Activated B cell treated with CpG ODN at 0.5 μM for 24 hours (primary cell): ENCODE measurements at regions not wholly inside any gene's neighbourhood (a gene's known extent, or its start where the extent isn't known, plus 50 kb on each side); places are given as distances from the start of the nearest gene placed in this dataset.

ENCODE experiments used
- ATAC-seq: fragments of 200-7000 bp; cut with Tn5 transposase; one replicate; pipeline ENCODE4 v1.10.0; 2021; ENCODE audit warnings: low read depth, mild to moderate bottlenecking, moderate library complexity
- CTCF ChIA-PET: fragments of 350-600 bp; sonication (Branson Sonifier 250); formaldehyde crosslinking; loops from one replicate; lab custom pipeline; 2021; ENCODE audit warnings: antibody characterized with exemption; lab: Charles Lee
- POLR2A ChIA-PET: fragments of 350-600 bp; sonication (Branson Sonifier 250); formaldehyde crosslinking; loops from one replicate; lab custom pipeline; 2021; ENCODE audit warnings: antibody characterized with exemption; lab: Charles Lee
- DNase-seq: peaks from one replicate; pipeline ENCODE4 v3.0.0; 2022
- H3K27ac Mint-ChIP-seq: one replicate; pipeline ENCODE4 v1.8.0; 2020; ENCODE audit warnings: mixed read lengths
- H3K27me3 Mint-ChIP-seq: one replicate; pipeline ENCODE4 v1.8.0; 2021; ENCODE audit warnings: mixed read lengths
- H3K36me3 Mint-ChIP-seq: one replicate; pipeline ENCODE4 v1.8.0; 2021; ENCODE audit warnings: low read depth, mixed read lengths
- H3K4me1 Mint-ChIP-seq: one replicate; pipeline ENCODE4 v1.8.0; 2021; ENCODE audit warnings: mixed read lengths
- H3K4me3 Mint-ChIP-seq: one replicate; pipeline ENCODE4 v1.8.0; 2020; ENCODE audit warnings: mild to moderate bottlenecking, mixed read lengths
- H3K9me3 Mint-ChIP-seq: one replicate; pipeline ENCODE4 v1.8.0; 2020; ENCODE audit warnings: mixed read lengths
- intact Hi-C: fragments of 100-400 bp; cut with micrococcal nuclease; formaldehyde crosslinking; loops from one replicate; pipeline ENCODE4 v1.15.1; 2024
- TF ChIP-seq, protein P1 (sequence below): fragments of 200-600 bp; IDR thresholded peaks from one replicate; pipeline ENCODE4 v1.8.0; 2022; ENCODE audit warnings: antibody characterized with exemption, mild to moderate bottlenecking

DNA sequence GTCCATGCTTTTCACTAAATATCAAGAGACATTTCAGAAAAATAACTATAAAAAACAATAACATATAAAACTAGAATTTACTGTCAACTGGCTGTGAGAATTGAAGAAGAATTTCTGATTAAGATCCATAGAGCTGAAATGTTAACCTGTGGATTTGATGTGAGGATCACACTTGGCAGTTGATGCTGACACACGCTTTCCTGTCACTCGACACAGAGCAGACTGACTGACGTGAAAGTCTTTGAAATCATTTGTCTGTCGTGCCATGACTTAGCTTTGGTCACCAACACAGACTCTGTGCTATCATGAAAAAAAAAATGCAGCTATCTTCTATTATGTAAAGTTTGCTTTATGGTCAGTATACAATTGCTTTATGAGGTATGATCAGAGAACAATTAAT is 706.0 kb upstream of the ZP4 start:
- ChIA-PET POLR2A (no interaction called here), CTCF (no interaction called here)
- no peak overlapping the region for H3K27ac Mint-ChIP-seq
- H3K9me3 Mint-ChIP-seq: no peaks in the 10 kb centered on the region
- intact Hi-C loops: no loop called here
- H3K4me1 Mint-ChIP-seq: no peaks in the 10 kb centered on the region
- DNase-seq (no peak), ATAC-seq (no peak)
- H3K4me3 Mint-ChIP-seq: no peak overlapping the region
- no peaks in the 10 kb centered on the region for H3K36me3 Mint-ChIP-seq
- H3K27me3 Mint-ChIP-seq: no peaks in the 10 kb centered on the region
- TF ChIP-seq, protein P1, sequence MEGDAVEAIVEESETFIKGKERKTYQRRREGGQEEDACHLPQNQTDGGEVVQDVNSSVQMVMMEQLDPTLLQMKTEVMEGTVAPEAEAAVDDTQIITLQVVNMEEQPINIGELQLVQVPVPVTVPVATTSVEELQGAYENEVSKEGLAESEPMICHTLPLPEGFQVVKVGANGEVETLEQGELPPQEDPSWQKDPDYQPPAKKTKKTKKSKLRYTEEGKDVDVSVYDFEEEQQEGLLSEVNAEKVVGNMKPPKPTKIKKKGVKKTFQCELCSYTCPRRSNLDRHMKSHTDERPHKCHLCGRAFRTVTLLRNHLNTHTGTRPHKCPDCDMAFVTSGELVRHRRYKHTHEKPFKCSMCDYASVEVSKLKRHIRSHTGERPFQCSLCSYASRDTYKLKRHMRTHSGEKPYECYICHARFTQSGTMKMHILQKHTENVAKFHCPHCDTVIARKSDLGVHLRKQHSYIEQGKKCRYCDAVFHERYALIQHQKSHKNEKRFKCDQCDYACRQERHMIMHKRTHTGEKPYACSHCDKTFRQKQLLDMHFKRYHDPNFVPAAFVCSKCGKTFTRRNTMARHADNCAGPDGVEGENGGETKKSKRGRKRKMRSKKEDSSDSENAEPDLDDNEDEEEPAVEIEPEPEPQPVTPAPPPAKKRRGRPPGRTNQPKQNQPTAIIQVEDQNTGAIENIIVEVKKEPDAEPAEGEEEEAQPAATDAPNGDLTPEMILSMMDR: no peak

DNA sequence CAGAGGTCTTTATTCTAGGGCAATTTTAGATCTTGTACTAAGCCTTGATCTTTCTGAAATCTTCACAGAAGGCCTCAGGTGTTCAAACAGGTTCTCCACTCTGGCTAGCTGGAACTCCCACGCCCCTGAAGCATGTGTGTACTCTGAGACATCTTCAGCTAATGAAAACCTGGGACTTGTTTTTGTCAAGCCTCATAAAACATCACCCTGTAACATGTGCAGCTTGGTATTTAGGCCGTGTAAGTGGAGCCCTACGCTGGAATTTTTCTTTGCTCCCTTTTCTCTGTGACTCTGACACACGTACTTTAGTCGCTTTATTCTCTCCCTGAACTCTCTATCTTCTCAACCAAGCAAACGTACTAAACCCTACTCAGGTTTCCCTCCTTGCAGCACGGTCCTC is 701.9 kb upstream of the ZP4 start:
- no peak for ATAC-seq
- ChIA-PET CTCF (no interaction called here), POLR2A (no interaction called here)
- H3K4me1 Mint-ChIP-seq: no peaks in the 10 kb centered on the region
- no peaks in the 10 kb centered on the region for H3K27me3 Mint-ChIP-seq
- no peaks in the 10 kb centered on the region for H3K36me3 Mint-ChIP-seq
- DNase-seq: no peak
- TF ChIP-seq, protein P1: no peak
- no peak overlapping the region for H3K4me3 Mint-ChIP-seq
- no peak overlapping the region for H3K27ac Mint-ChIP-seq
- no peaks in the 10 kb centered on the region for H3K9me3 Mint-ChIP-seq
- intact Hi-C loops: no loop called here

DNA sequence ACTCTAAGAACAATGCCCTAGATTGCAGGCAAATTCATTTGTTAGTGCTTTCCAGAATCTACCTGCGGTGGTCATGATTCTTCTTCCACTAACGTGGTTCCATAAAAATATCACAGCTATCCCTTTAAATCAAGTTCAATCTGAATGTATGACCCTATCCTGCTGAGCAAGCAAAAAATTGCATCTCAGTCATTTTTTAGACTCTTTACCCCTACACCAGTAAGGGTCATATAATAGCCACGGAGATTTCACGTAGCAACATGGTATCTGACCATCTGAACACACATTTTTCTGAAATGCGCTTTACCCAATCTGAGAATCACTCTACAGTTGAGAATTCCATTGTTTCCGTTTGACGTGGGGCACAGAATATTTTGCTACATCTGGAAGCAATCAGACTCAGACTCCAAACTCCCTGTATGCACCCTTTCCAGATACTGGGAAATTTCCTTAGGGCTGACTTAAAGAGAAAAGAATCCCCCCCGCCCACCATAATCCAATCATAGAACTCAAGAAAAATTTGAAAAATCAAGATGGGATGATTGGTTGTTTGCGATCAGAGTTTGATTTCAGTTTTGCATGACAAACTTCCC is 699.2 kb upstream of the ZP4 start:
- ChIA-PET CTCF (no interaction called here), POLR2A (no interaction called here)
- H3K36me3 Mint-ChIP-seq: no peaks in the 10 kb centered on the region
- intact Hi-C loops: no loop called here
- H3K27me3 Mint-ChIP-seq: no peaks in the 10 kb centered on the region
- H3K9me3 Mint-ChIP-seq: no peaks in the 10 kb centered on the region
- DNase-seq (no peak), ATAC-seq (no peak)
- no peak overlapping the region for H3K4me3 Mint-ChIP-seq
- TF ChIP-seq, protein P1: no peak
- H3K27ac Mint-ChIP-seq: no peak overlapping the region
- no peaks in the 10 kb centered on the region for H3K4me1 Mint-ChIP-seq

DNA sequence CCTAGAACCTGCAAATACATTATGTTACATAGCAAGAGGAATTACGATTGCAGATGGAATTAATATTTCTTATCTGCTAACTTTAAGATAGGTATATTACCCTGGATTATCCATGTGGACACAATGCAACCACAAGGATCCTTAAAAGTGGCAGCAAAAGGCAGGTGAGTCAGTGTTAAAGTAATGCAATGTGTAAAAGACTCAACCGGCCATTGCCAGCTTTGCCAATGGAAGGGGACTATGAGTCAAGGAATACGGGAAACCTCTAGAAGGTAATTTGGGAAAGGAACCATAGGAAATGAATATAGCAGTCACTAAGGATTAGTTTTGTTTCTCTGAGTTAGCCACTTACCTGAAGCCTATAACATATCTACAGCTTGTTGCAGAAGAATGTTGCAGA is 692.1 kb upstream of the ZP4 start:
- ATAC-seq (no peak), DNase-seq (no peak)
- intact Hi-C loops: no loop called here
- POLR2A ChIA-PET: no interaction called here
- no peaks in the 10 kb centered on the region for H3K36me3 Mint-ChIP-seq
- no peak overlapping the region for H3K27ac Mint-ChIP-seq
- TF ChIP-seq, protein P1: no peak
- no peaks in the 10 kb centered on the region for H3K27me3 Mint-ChIP-seq
- peaks cover 2% of the 10 kb centered on the region for H3K9me3 Mint-ChIP-seq
- CTCF ChIA-PET: no interaction called here
- H3K4me1 Mint-ChIP-seq: no peaks in the 10 kb centered on the region
- no peak overlapping the region for H3K4me3 Mint-ChIP-seq

DNA sequence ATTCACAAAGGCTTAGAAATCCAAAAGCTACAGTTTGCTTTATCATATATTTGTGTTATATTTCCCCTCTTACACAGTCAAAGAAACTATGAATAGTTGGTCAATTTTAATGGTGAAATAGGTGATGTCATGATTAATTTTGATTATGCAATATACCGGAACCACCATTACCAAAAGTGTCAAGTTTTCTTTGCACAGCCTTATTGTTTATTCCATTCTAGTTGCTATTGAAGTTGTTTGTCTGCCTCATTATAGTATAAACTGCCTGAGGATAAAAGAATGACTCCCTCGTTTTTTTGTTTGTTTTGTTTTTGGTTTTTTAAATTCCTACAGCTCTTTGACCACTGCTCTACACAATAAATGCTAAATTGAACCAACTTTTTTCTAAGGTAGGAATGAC is 690.6 kb upstream of the ZP4 start:
- intact Hi-C loops: no loop called here
- Mint-ChIP-seq H3K4me1 (no peaks in the 10 kb centered on the region), H3K27ac (no peak overlapping the region), H3K9me3 (peaks cover 2% of the 10 kb centered on the region), H3K36me3 (no peaks in the 10 kb centered on the region), H3K27me3 (no peaks in the 10 kb centered on the region), H3K4me3 (no peak overlapping the region)
- ATAC-seq (no peak), DNase-seq (no peak)
- ChIA-PET CTCF (no interaction called here), POLR2A (no interaction called here)
- TF ChIP-seq, protein P1: no peak
